Upper lobe of left lung (tissue), 6 donors: ENCODE measurements at regions not wholly inside any gene's neighbourhood (a gene's known extent, or its start where the extent isn't known, plus 50 kb on each side); places are given as distances from the start of the nearest gene placed in this dataset.

Source experiments
- ATAC-seq, 2 donors: fragments of 200-7000 bp; cut with Tn5 transposase; one replicate each; pipeline ENCODE4 v1.9.1; 2022; ENCODE audit warnings: mild to moderate bottlenecking in 2 of 2, moderate library complexity in 2 of 2; ENCODE audit not compliant: low FRiP score in 2 of 2
- DNase-seq, 2 donors: peaks; one replicate each; pipeline ENCODE4 v3.0.0-alpha.2; 2019 to 2020
- H3K27ac ChIP-seq, 4 donors: fragments of 200-600 bp; sonication (generic); one replicate each; pipeline ENCODE4 v1.5.1; 2016 to 2019
- H3K27me3 ChIP-seq, 4 donors: fragments of 200-600 bp; sonication (generic); one replicate each; pipeline ENCODE4 v1.5.1; 2017 to 2019
- H3K36me3 ChIP-seq, 4 donors: fragments of 200-600 bp; sonication (generic); one replicate each; pipeline ENCODE4 v1.5.1; 2016 to 2019
- H3K4me1 ChIP-seq, 4 donors: fragments of 200-600 bp; sonication (generic); one replicate each; pipeline ENCODE4 v1.5.1; 2018 to 2019
- H3K4me3 ChIP-seq, 4 donors: fragments of 200-600 bp; sonication (generic); one replicate each; pipeline ENCODE4 v1.5.1; 2017 to 2019; ENCODE audit warnings: mild to moderate bottlenecking in 2 of 4, moderate library complexity in 1 of 4
- H3K9me3 ChIP-seq, 4 donors: fragments of 200-600 bp; sonication (generic); one replicate each; pipeline ENCODE4 v1.5.1; 2018 to 2019
- CTCF ChIP-seq, 6 experiments: fragments of 450-650 bp in 4 of 6; fragments of 200-600 bp in 2 of 6; sonication (generic) in 2 of 6; IDR thresholded peaks; one replicate each; pipeline ENCODE4 v1.5.1; 2016 to 2019; ENCODE audit warnings: antibody characterized with exemption in 6 of 6
- EP300 ChIP-seq, 4 donors: sonication (generic); formaldehyde crosslinking; IDR thresholded peaks; one replicate each; pipeline ENCODE4 v1.5.1; 2017; ENCODE audit warnings: antibody characterized with exemption in 4 of 4, control low read depth in 2 of 4
- POLR2A ChIP-seq, 4 donors: fragments of 450-650 bp; IDR thresholded peaks; one replicate each; pipeline ENCODE4 v1.5.1; 2016 to 2017; ENCODE audit warnings: antibody characterized with exemption in 4 of 4, mild to moderate bottlenecking in 2 of 4
- POLR2AphosphoS5 ChIP-seq, 2 donors: sonication (generic); formaldehyde crosslinking; IDR thresholded peaks; one replicate each; pipeline ENCODE4 v1.5.1; 2017; ENCODE audit warnings: antibody characterized with exemption in 2 of 2
- WGBS, 2 donors: methylation state at CpG; one replicate each; pipeline ENCODE4 v1.1.5; 2017 to 2018; 5-methylcytosine and 5-hydroxymethylcytosine counted together
- donor health status: DM: no; HTN: no; CAD: no; lungs with moderate emphysema.
- donor health status: DM: no; HTN: yes; CAD: no; lungs with severe emphysema.

DNA sequence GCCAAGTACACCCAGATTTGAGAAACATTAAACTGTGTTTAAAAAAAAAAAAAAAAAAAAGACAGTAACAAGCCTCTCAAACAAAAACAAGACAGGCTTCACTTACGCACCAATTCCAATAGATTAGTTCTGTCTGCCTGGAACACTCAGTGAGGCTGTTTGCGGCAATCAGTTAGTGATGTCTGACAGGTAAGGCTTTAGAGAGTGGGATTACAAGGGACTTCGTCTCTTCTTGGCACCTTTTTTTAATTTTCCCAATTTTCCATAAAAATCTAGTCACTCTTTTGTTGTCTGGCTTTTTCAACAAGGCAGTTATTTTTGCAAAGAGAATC, 79.6 kb downstream of the NCOR2 start:
- Histone ChIP-seq H3K4me3 (no peak overlapping the region), H3K9me3 (no peaks in the 10 kb centered on the region), H3K27me3 (no peaks in the 10 kb centered on the region), H3K27ac (peak overlapping the region in 1 of 4 donors; percentile 42), H3K36me3 (peaks cover 9 to 66% (median 42%) of the 10 kb centered on the region in 4 donors), H3K4me1 (peaks cover 6 to 20% (median 11%) of the 10 kb centered on the region in 4 donors)
- WGBS, 2 donors = 84 to 88% methylated on average over 3 of the region's 3 CpGs
- no peak for TF ChIP-seq CTCF (IDR thresholded peaks at IDR 0.05)
- no peak for TF ChIP-seq POLR2AphosphoS5 (IDR thresholded peaks at IDR 0.05)
- no peak for TF ChIP-seq EP300 (IDR thresholded peaks at IDR 0.05)
- TF ChIP-seq POLR2A (IDR thresholded peaks at IDR 0.05) = no peak
- DNase-seq = no peak
- ATAC-seq = no peak

DNA sequence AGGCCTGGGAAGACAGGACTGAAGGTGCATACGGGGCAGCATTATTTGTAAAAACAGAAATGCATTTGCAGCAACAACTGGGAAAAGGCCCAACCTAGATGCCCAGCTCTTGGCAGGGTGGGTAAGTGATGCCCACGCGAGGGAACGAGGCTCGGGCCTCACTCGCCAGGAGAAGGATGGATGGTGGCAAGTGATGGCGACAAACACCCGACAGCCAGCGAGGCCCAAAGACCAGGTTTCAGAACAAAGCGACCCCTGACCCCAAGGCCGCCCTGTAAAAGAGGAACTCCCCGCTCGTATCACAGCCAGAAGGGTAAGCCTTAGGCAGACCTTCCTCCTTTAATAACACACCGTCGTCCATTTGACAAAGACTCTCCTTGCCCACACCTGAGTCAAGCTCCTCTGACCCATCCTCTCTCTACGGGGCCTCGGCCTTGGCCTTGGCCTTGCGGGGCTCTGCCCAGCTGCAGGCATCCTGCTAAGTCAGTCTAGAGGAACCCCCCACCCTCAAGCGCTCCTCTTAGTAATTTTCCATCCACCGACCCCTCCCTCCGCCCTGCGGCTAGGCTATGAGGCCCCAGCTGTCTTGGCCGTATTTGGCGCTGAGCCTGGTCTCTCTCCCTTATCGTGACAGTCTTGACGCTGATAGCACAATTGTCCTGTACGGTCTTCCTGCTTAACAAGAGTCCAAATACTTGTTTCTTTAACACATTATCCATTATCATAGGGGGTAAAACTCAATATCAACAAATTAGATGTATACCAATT, 80.2 kb downstream of the NCOR2 start:
- WGBS, 2 donors = 80% methylated on average over 27 of the region's 27 CpGs
- Histone ChIP-seq H3K9me3 (no peaks in the 10 kb centered on the region), H3K27me3 (no peaks in the 10 kb centered on the region), H3K4me3 (no peak overlapping the region), H3K36me3 (peaks cover 9 to 68% (median 46%) of the 10 kb centered on the region in 4 donors), H3K27ac (peak overlapping the region in 1 of 4 donors; percentile 42), H3K4me1 (peaks cover 6 to 20% (median 11%) of the 10 kb centered on the region in 4 donors)
- ATAC-seq (no peak), DNase-seq (no peak)
- TF ChIP-seq EP300 (IDR thresholded peaks at IDR 0.05) (no peak), CTCF (IDR thresholded peaks at IDR 0.05) (no peak), POLR2A (IDR thresholded peaks at IDR 0.05) (no peak), POLR2AphosphoS5 (IDR thresholded peaks at IDR 0.05) (no peak)

- Histone ChIP-seq H3K27me3 (no peaks in the 10 kb centered on the region), H3K36me3 (peaks cover 9 to 68% (median 45%) of the 10 kb centered on the region in 4 donors), H3K4me1 (peaks cover 6 to 22% (median 9%) of the 10 kb centered on the region in 4 donors), H3K27ac (no peak overlapping the region), H3K9me3 (no peaks in the 10 kb centered on the region), H3K4me3 (no peak overlapping the region)
- WGBS, 2 donors = 90 to 91% methylated on average over 18 to 25 of the region's 26 CpGs
- TF ChIP-seq POLR2AphosphoS5 (IDR thresholded peaks at IDR 0.05) (no peak), CTCF (IDR thresholded peaks at IDR 0.05) (no peak), POLR2A (IDR thresholded peaks at IDR 0.05) (no peak), EP300 (IDR thresholded peaks at IDR 0.05) (no peak)
- ATAC-seq (no peak), DNase-seq (peak in 1 of 2 donors; percentile 75)
These were observed 81.0 kb downstream of the NCOR2 start for GRCh38 chr12:124486346-124486963.

DNA sequence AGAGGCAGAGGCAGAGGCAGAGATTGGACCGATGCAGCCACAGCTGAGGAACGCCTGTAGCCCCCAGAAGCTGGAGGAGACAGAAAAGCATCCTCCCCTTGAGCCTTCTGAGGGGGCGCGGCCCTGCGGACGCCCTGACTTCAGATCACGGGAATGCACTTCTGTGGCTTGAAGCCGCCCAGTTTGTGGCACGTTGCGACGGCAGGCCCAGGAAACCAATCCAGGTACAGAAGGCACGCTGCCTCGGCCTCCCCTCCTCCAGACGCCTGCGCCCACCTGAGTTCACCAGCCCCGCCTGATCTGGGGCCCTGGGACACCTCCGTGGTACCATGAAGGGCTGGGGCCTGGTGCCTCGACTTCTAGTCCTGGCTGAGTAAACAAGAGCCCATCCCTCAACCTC, 82.0 kb downstream of the NCOR2 start:
- Histone ChIP-seq H3K4me3 (no peak overlapping the region), H3K9me3 (no peaks in the 10 kb centered on the region), H3K27ac (no peak overlapping the region), H3K4me1 (peaks cover 5 to 22% (median 10%) of the 10 kb centered on the region in 4 donors), H3K27me3 (no peaks in the 10 kb centered on the region), H3K36me3 (peaks cover 9 to 68% (median 44%) of the 10 kb centered on the region in 4 donors)
- DNase-seq (peak in 1 of 2 donors; percentile 77), ATAC-seq (no peak)
- WGBS, 2 donors = 89% methylated on average over 8 to 17 of the region's 18 CpGs
- TF ChIP-seq POLR2AphosphoS5 (IDR thresholded peaks at IDR 0.05) = no peak
- no peak for TF ChIP-seq EP300 (IDR thresholded peaks at IDR 0.05)
- no peak for TF ChIP-seq CTCF (IDR thresholded peaks at IDR 0.05)
- no peak for TF ChIP-seq POLR2A (IDR thresholded peaks at IDR 0.05)
